ENCODE measurements at regions not wholly inside any gene's neighbourhood (a gene's known extent, or its start where the extent isn't known, plus 50 kb on each side); places are given as distances from the start of the nearest gene placed in this dataset.

DNA sequence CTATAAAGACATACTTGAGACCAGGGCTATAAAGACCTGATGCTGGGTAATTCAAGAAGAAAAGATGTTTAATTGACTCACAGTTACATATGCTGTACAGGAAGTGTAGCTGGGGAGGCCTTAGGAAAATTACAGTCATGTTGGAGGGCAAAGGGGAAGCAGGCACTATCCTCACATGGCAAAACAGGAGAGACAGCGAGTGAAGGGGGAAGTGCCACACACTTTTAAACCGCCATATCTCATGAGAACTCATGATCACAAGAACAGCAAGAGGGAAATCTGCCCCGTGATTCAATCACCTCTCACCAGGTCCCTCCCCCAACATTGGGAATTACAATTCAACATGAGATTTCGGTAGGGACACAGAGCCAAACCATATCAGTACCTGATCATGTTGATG, 89.9 kb upstream of the ADAMTSL1 start:
- DNase-seq (ENCODE audit: low spot score): no peak

DNA sequence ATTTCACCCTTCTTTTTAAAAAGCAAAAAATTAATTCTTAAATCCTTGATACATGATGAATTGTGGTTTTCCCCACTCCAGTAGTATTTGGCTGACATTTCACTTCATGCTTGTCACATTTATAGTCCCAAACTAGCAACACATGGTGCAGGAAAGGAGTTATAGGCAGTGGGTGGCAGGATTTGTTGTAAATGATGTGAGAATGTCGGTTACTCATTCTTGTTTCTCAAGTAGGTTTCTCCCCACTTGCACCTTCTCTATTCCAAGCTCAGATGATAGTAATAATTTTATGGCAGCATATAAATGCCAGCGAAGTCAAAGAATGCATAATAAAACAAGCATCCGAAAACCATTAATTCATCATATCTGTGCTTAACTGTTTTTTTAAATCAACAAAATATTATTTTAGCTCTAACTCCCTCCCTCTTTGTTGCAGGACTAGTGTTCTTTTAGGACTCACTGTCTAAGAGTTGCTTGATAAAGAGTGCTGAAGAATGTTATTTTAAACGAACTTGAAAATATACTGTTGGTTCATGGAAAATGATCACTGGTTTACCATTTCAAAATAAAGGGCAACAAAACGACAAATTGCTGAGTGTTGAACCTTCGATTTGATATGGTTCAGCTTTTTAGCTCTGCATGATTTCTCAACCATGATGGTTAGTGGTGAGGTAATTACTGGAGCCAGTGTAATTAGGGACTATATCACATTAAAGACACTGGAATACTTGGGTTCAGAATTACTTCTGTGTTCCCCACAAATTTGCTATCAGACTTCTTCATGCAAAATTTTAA, 88.1 kb upstream of the ADAMTSL1 start:
- no peak for DNase-seq (ENCODE audit: low spot score)

GRCh38 chr9:18390393-18390792, 83.6 kb upstream of the ADAMTSL1 start:
- peak; percentile 66 for DNase-seq (ENCODE audit: low spot score)

- DNase-seq (ENCODE audit: low spot score): peak; percentile 50
Measured at GRCh38 chr9:18393340-18394130, 80.4 kb upstream of the ADAMTSL1 start.

GRCh38 chr9:18394847-18395351, 79.1 kb upstream of the ADAMTSL1 start:
- no peak for DNase-seq (ENCODE audit: low spot score)

- no peak for DNase-seq (ENCODE audit: low spot score)
Measured at GRCh38 chr9:18396102-18396728, 77.7 kb upstream of the ADAMTSL1 start.

DNA sequence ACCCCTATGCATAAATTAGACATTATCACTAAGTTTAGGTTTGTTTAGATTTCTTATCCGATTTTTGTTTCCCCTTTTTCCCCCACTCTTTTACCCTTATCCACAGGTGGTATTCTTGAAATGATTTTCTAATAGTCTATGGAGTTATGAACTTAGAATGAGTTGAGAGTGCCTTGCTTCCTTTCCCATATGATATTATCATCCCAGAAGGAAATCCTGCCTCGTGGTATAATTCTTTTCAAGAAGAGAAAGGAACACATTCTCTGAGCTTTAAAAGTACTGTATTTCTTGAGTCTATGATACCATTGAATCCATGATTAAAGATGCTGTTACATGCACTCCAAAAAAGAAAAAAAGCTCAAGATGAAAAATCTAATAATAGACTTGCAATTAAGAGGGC, 76.9 kb upstream of the ADAMTSL1 start:
- DNase-seq (ENCODE audit: low spot score): no peak

- no peak for DNase-seq (ENCODE audit: low spot score)
Measured at GRCh38 chr9:18398038-18398437, 75.9 kb upstream of the ADAMTSL1 start.

DNA sequence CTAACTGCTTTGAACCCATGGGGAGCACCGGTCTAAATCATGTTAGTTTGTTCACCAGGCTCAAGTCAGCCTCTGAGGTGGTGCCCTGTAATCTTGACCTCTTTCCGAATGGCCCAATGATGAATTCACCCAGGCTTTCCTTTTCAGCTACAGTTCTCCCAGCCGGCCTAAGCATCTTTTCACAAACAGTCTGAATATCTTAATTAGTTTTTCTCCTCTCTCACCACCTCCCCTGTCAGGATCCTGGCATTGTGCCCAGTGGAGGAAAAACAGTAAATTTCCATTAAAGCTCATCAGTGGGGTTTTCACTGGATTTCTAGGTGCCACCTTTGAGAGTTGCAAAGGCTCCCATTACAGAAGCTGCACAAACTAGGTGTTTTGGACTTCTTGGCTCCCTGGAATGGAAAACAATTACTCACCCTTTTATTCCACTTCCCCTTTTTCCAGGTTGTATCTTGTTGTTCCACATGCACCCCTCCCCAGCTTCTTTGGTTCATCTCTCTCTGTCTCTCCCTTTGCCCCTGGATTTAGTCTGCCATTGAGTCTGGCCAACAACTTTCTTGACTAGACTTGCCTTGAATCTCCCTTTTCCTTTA, 69.4 kb upstream of the ADAMTSL1 start:
- DNase-seq (ENCODE audit: low spot score): no peak

- no peak for DNase-seq (ENCODE audit: low spot score)
Measured at GRCh38 chr9:18405240-18405639, 68.7 kb upstream of the ADAMTSL1 start.

DNA sequence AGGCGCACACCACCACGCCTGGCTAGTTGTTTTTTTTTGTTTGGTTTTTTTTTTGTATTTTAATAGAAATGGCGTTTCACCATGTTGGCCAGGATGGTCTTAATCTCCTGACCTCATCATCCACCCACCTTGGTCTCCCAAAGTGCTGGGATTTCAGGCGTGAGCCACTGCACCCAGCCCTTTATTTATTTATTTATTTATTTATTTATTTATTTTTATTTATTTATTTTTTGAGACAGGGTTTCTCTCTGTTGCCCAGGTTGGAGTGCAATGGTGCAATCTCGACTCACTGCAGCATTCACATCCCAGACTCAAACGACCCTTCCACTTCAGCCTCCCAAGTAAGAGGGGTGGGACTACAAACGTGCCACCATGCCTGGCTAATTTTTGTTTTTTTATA, 63.0 kb upstream of the ADAMTSL1 start:
- no peak for DNase-seq (ENCODE audit: low spot score)

- DNase-seq (ENCODE audit: low spot score): no peak
Measured at GRCh38 chr9:18421391-18421790, 52.6 kb upstream of the ADAMTSL1 start.

- DNase-seq (ENCODE audit: low spot score): no peak
Measured at GRCh38 chr9:18422296-18423036, 51.5 kb upstream of the ADAMTSL1 start.

GRCh38 chr9:18423791-18424531, 50.0 kb upstream of the ADAMTSL1 start:
- peak; percentile 74 for DNase-seq (ENCODE audit: low spot score)

All from umbilical cord (tissue), 1 donor.